ENCODE measurements at regions not wholly inside any gene's neighbourhood (a gene's known extent, or its start where the extent isn't known, plus 50 kb on each side); places are given as distances from the start of the nearest gene placed in this dataset.

DNA sequence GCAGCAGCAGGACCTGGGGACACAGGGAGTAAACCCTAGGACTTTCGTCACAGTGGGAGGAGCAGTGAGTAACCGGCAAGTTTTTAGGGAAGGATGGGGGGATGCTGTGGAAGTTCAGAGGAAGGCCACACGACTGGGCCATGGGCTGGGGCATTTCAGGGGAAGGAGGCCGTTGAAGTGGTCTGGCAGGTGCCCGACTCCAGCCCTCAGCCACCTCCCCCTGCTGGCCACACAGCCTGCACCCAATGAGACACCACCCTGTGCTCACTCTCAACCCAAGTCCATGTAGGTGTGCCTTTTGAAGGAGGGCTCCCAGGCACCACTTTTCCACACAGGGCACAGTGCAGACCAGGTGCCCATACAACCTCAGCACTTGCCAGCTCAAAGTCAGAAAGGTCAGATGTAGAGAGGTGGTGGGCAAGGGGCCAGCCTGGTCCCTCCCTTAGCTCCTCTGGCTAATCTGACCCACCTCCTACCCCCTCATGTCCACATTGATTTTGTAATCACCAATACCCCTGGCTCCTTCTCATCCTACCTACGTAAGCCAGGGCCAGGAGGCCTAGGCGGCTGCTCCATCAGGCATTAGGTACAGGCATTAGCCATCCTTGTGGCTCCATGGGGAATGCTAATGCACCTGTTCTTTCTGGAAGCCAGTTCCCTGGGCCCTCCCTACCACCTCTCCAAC is 211.2 kb downstream of the SMAD2 start:
- TF ChIP-seq, protein P1, sequence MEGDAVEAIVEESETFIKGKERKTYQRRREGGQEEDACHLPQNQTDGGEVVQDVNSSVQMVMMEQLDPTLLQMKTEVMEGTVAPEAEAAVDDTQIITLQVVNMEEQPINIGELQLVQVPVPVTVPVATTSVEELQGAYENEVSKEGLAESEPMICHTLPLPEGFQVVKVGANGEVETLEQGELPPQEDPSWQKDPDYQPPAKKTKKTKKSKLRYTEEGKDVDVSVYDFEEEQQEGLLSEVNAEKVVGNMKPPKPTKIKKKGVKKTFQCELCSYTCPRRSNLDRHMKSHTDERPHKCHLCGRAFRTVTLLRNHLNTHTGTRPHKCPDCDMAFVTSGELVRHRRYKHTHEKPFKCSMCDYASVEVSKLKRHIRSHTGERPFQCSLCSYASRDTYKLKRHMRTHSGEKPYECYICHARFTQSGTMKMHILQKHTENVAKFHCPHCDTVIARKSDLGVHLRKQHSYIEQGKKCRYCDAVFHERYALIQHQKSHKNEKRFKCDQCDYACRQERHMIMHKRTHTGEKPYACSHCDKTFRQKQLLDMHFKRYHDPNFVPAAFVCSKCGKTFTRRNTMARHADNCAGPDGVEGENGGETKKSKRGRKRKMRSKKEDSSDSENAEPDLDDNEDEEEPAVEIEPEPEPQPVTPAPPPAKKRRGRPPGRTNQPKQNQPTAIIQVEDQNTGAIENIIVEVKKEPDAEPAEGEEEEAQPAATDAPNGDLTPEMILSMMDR (conservative IDR thresholded peaks at IDR 0.05; ENCODE audit: low read depth, low read length) = no peak
- no peak for TF ChIP-seq RAD21 (IDR thresholded peaks at IDR 0.05; ENCODE audit: low read length)
- no peak for TF ChIP-seq POLR2A (IDR thresholded peaks at IDR 0.05; ENCODE audit: low read depth, low read length)
- TF ChIP-seq RFX5 (IDR thresholded peaks at IDR 0.05; ENCODE audit: low read depth, low read length) = no peak
- no peak for TF ChIP-seq CHD1 (IDR thresholded peaks at IDR 0.05; ENCODE audit: low read depth, low read length)
- no peak for TF ChIP-seq CEBPB (IDR thresholded peaks at IDR 0.05; ENCODE audit: low read depth, low read length)
- TF ChIP-seq FOS (IDR thresholded peaks at IDR 0.05; ENCODE audit: low read depth, low read length) = no peak
- TF ChIP-seq, protein P2, sequence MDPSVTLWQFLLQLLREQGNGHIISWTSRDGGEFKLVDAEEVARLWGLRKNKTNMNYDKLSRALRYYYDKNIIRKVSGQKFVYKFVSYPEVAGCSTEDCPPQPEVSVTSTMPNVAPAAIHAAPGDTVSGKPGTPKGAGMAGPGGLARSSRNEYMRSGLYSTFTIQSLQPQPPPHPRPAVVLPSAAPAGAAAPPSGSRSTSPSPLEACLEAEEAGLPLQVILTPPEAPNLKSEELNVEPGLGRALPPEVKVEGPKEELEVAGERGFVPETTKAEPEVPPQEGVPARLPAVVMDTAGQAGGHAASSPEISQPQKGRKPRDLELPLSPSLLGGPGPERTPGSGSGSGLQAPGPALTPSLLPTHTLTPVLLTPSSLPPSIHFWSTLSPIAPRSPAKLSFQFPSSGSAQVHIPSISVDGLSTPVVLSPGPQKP (IDR thresholded peaks at IDR 0.05; ENCODE audit: borderline replicate concordance, low read depth, low read length) = no peak
- TF ChIP-seq, protein P3, sequence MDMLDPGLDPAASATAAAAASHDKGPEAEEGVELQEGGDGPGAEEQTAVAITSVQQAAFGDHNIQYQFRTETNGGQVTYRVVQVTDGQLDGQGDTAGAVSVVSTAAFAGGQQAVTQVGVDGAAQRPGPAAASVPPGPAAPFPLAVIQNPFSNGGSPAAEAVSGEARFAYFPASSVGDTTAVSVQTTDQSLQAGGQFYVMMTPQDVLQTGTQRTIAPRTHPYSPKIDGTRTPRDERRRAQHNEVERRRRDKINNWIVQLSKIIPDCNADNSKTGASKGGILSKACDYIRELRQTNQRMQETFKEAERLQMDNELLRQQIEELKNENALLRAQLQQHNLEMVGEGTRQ (IDR thresholded peaks at IDR 0.05; ENCODE audit: low read depth, low read length) = no peak
- no peak for TF ChIP-seq MXI1 (IDR thresholded peaks at IDR 0.05; ENCODE audit: borderline replicate concordance, low read depth, low read length)
